ENCODE measurements at regions not wholly inside any gene's neighbourhood (a gene's known extent, or its start where the extent isn't known, plus 50 kb on each side); places are given as distances from the start of the nearest gene placed in this dataset.

GRCh38 chrX:39808471-39808917 is 289.3 kb downstream of the BCOR start (continued):
- TF ChIP-seq ARID4B (CRISPR knock-in tag; IDR thresholded peaks at IDR 0.05) = no peak
- no peak for TF ChIP-seq ZNF311 (CRISPR knock-in tag; IDR thresholded peaks at IDR 0.05)
- no peak for TF ChIP-seq ZNF707 (CRISPR knock-in tag; conservative IDR thresholded peaks at IDR 0.05)
- TF ChIP-seq GABPA (tag; conservative IDR thresholded peaks at IDR 0.05; ENCODE audit: low read depth) = peak; percentile 72
- TF ChIP-seq DIDO1 (tag; IDR thresholded peaks at IDR 0.05; ENCODE audit: low read depth) = no peak
- no peak for TF ChIP-seq PCBP2 (IDR thresholded peaks at IDR 0.05; ENCODE audit: low read depth, low read length, poor library complexity, severe bottlenecking)
- TF ChIP-seq CHAMP1 (IDR thresholded peaks at IDR 0.05) = no peak
- TF ChIP-seq FOSL1 (tag; conservative IDR thresholded peaks at IDR 0.05) = no peak
- TF ChIP-seq JUND (IDR thresholded peaks at IDR 0.05; ENCODE audit: borderline replicate concordance, low read depth, low read length) = 0 out of 2 replicates have a peak, but pooled peaks have one; percentile 11
- TF ChIP-seq JUND (tag; IDR thresholded peaks at IDR 0.05; ENCODE audit: borderline replicate concordance, low read depth, low read length) = no peak; the same call in 2 of the 3 replicates
- TF ChIP-seq ETV1 (tag; conservative IDR thresholded peaks at IDR 0.05; ENCODE audit: low read depth) = peak; percentile 91
- no peak for TF ChIP-seq THRAP3 (IDR thresholded peaks at IDR 0.05; ENCODE audit: borderline replicate concordance)
- no peak for TF ChIP-seq ZNF239 (CRISPR knock-in tag; IDR thresholded peaks at IDR 0.05)
- no peak for TF ChIP-seq PML (IDR thresholded peaks at IDR 0.05; ENCODE audit: low read length)
- no peak for TF ChIP-seq KAT7 (CRISPR knock-in tag; IDR thresholded peaks at IDR 0.05; ENCODE audit: borderline replicate concordance)
- TF ChIP-seq NR2C1 (IDR thresholded peaks at IDR 0.05) = no peak
- no peak for TF ChIP-seq NR2C1 (tag; IDR thresholded peaks at IDR 0.05)
- TF ChIP-seq ERF (CRISPR knock-in tag; IDR thresholded peaks at IDR 0.05) = no peak
- TF ChIP-seq MEIS2 (IDR thresholded peaks at IDR 0.05; ENCODE audit: partially characterized antibody) = peak; percentile 98
- no peak for TF ChIP-seq ELF4 (CRISPR knock-in tag; IDR thresholded peaks at IDR 0.05)
- TF ChIP-seq CSDE1 (IDR thresholded peaks at IDR 0.05) = no peak
- TF ChIP-seq ZBTB8A (IDR thresholded peaks at IDR 0.05; ENCODE audit: partially characterized antibody) = no peak
- TF ChIP-seq MAZ (CRISPR knock-in tag; conservative IDR thresholded peaks at IDR 0.05 in 1 of 2, IDR thresholded peaks at IDR 0.05 in 1 of 2) = 0 out of 4 replicates have a peak, but pooled peaks of 1 of the 2 experiments have one; percentile 37
- no peak for TF ChIP-seq NCOA2 (IDR thresholded peaks at IDR 0.05; ENCODE audit: partially characterized antibody in 2 of 2)
- no peak for TF ChIP-seq HMG20B (CRISPR knock-in tag; IDR thresholded peaks at IDR 0.05)
